ENCODE measurements at regions not wholly inside any gene's neighbourhood (a gene's known extent, or its start where the extent isn't known, plus 50 kb on each side); places are given as distances from the start of the nearest gene placed in this dataset.
"Not testable (repeated sequence)": the region's sequence is repeated elsewhere in the genome, so short reads cannot be mapped to it uniquely, and the experiment has no call there.

GRCh38 chrX:39480963-39481362 is 616.8 kb downstream of the BCOR start:
- H3K4me1 ChIP-seq (ENCODE audit: insufficient read depth, low read length), result peaks cover 7% of the 10 kb centered on the region
- no peaks in the 10 kb centered on the region for H3K9me3 ChIP-seq (ENCODE audit: low read depth, low read length)
- H3K4me3 ChIP-seq (ENCODE audit: low read length), result no peak overlapping the region
- H3K27me3 ChIP-seq (ENCODE audit: insufficient read depth, low read length), result no peaks in the 10 kb centered on the region

GRCh38 chrX:39481621-39482020 is 616.1 kb downstream of the BCOR start:
- Histone ChIP-seq H3K4me1 (ENCODE audit: insufficient read depth, low read length) (peaks cover 7% of the 10 kb centered on the region), H3K9me3 (ENCODE audit: low read depth, low read length) (no peaks in the 10 kb centered on the region), H3K27me3 (ENCODE audit: insufficient read depth, low read length) (no peaks in the 10 kb centered on the region), H3K4me3 (ENCODE audit: low read length) (no peak overlapping the region)

- no peaks in the 10 kb centered on the region for H3K9me3 ChIP-seq (ENCODE audit: low read depth, low read length)
- H3K4me3 ChIP-seq (ENCODE audit: low read length), result no peak overlapping the region
- no peaks in the 10 kb centered on the region for H3K27me3 ChIP-seq (ENCODE audit: insufficient read depth, low read length)
- H3K4me1 ChIP-seq (ENCODE audit: insufficient read depth, low read length), result no peaks in the 10 kb centered on the region
These were observed 613.3 kb downstream of the BCOR start for GRCh38 chrX:39484159-39485068.

GRCh38 chrX:39487166-39487968 is 610.4 kb downstream of the BCOR start:
- no peaks in the 10 kb centered on the region for H3K9me3 ChIP-seq (ENCODE audit: low read depth, low read length)
- H3K4me3 ChIP-seq (ENCODE audit: low read length), result no peak overlapping the region
- H3K27me3 ChIP-seq (ENCODE audit: insufficient read depth, low read length), result no peaks in the 10 kb centered on the region
- peaks cover 26% of the 10 kb centered on the region for H3K4me1 ChIP-seq (ENCODE audit: insufficient read depth, low read length)

- H3K4me1 ChIP-seq (ENCODE audit: insufficient read depth, low read length), result peaks cover 32% of the 10 kb centered on the region
- H3K4me3 ChIP-seq (ENCODE audit: low read length), result no peak overlapping the region
These were observed 609.8 kb downstream of the BCOR start for GRCh38 chrX:39487969-39488330.

GRCh38 chrX:39491548-39492297 is 606.0 kb downstream of the BCOR start:
- Histone ChIP-seq H3K27me3 (ENCODE audit: insufficient read depth, low read length) (no peaks in the 10 kb centered on the region), H3K4me1 (ENCODE audit: insufficient read depth, low read length) (peaks cover 44% of the 10 kb centered on the region), H3K9me3 (ENCODE audit: low read depth, low read length) (no peaks in the 10 kb centered on the region), H3K4me3 (ENCODE audit: low read length) (no peak overlapping the region)

More at GRCh38 chrX:39487969-39488330, 609.8 kb downstream of the BCOR start:
- Histone ChIP-seq H3K27me3 (ENCODE audit: insufficient read depth, low read length) (no peaks in the 10 kb centered on the region), H3K9me3 (ENCODE audit: low read depth, low read length) (no peaks in the 10 kb centered on the region)

GRCh38 chrX:39492497-39493162 is 605.1 kb downstream of the BCOR start:
- no peak overlapping the region for H3K4me3 ChIP-seq (ENCODE audit: low read length)
- H3K4me1 ChIP-seq (ENCODE audit: insufficient read depth, low read length), result peaks cover 50% of the 10 kb centered on the region
- H3K27me3 ChIP-seq (ENCODE audit: insufficient read depth, low read length), result no peaks in the 10 kb centered on the region
- H3K9me3 ChIP-seq (ENCODE audit: low read depth, low read length), result no peaks in the 10 kb centered on the region

GRCh38 chrX:39493168-39493567 is 604.6 kb downstream of the BCOR start:
- H3K27me3 ChIP-seq (ENCODE audit: insufficient read depth, low read length), result no peaks in the 10 kb centered on the region

GRCh38 chrX:39497117-39497516 is 600.6 kb downstream of the BCOR start:
- not testable (repeated sequence) for H3K9me3 ChIP-seq (ENCODE audit: low read depth, low read length); H3K4me3 ChIP-seq (ENCODE audit: low read length)
- H3K4me1 ChIP-seq (ENCODE audit: insufficient read depth, low read length), result peaks cover 35% of the 10 kb centered on the region

More at GRCh38 chrX:39493168-39493567, 604.6 kb downstream of the BCOR start:
- Histone ChIP-seq H3K9me3 (ENCODE audit: low read depth, low read length) (no peaks in the 10 kb centered on the region), H3K4me1 (ENCODE audit: insufficient read depth, low read length) (peaks cover 54% of the 10 kb centered on the region), H3K4me3 (ENCODE audit: low read length) (no peak overlapping the region)

GRCh38 chrX:39497702-39498265 is 600.0 kb downstream of the BCOR start:
- no peak overlapping the region for H3K4me3 ChIP-seq (ENCODE audit: low read length)
- peaks cover 31% of the 10 kb centered on the region for H3K4me1 ChIP-seq (ENCODE audit: insufficient read depth, low read length)
- no peaks in the 10 kb centered on the region for H3K9me3 ChIP-seq (ENCODE audit: low read depth, low read length)
- H3K27me3 ChIP-seq (ENCODE audit: insufficient read depth, low read length), result no peaks in the 10 kb centered on the region

More at GRCh38 chrX:39497117-39497516, 600.6 kb downstream of the BCOR start:
- H3K27me3 ChIP-seq (ENCODE audit: insufficient read depth, low read length), result not testable (repeated sequence)

GRCh38 chrX:39499996-39500395 is 597.8 kb downstream of the BCOR start:
- Histone ChIP-seq H3K4me3 (ENCODE audit: low read length) (no peak overlapping the region), H3K4me1 (ENCODE audit: insufficient read depth, low read length) (peaks cover 18% of the 10 kb centered on the region), H3K9me3 (ENCODE audit: low read depth, low read length) (no peaks in the 10 kb centered on the region), H3K27me3 (ENCODE audit: insufficient read depth, low read length) (no peaks in the 10 kb centered on the region)

- no peaks in the 10 kb centered on the region for H3K27me3 ChIP-seq (ENCODE audit: insufficient read depth, low read length)
- H3K4me1 ChIP-seq (ENCODE audit: insufficient read depth, low read length), result peaks cover 18% of the 10 kb centered on the region
- no peak overlapping the region for H3K4me3 ChIP-seq (ENCODE audit: low read length)
- H3K9me3 ChIP-seq (ENCODE audit: low read depth, low read length), result no peaks in the 10 kb centered on the region
These were observed 595.9 kb downstream of the BCOR start for GRCh38 chrX:39501822-39502221.

- Histone ChIP-seq H3K9me3 (ENCODE audit: low read depth, low read length) (no peaks in the 10 kb centered on the region), H3K4me1 (ENCODE audit: insufficient read depth, low read length) (peaks cover 13% of the 10 kb centered on the region), H3K27me3 (ENCODE audit: insufficient read depth, low read length) (no peaks in the 10 kb centered on the region), H3K4me3 (ENCODE audit: low read length) (no peak overlapping the region)
These were observed 595.3 kb downstream of the BCOR start for GRCh38 chrX:39502486-39502885.

- Histone ChIP-seq H3K27me3 (ENCODE audit: insufficient read depth, low read length) (no peaks in the 10 kb centered on the region), H3K4me3 (ENCODE audit: low read length) (no peak overlapping the region), H3K9me3 (ENCODE audit: low read depth, low read length) (no peaks in the 10 kb centered on the region), H3K4me1 (ENCODE audit: insufficient read depth, low read length) (peaks cover 6% of the 10 kb centered on the region)
These were observed 593.5 kb downstream of the BCOR start for GRCh38 chrX:39504227-39504626.
